Neural cell (in vitro differentiated cells): ENCODE measurements at regions not wholly inside any gene's neighbourhood (a gene's known extent, or its start where the extent isn't known, plus 50 kb on each side); places are given as distances from the start of the nearest gene placed in this dataset.

ENCODE experiments used
- H2AFZ ChIP-seq: fragments of 200-600, 300-800 bp; sonication (generic), shearing (Covaris generic); 2 replicates; pipeline ENCODE4 v1.6.0; 2014; ENCODE audit warnings: low read depth, mild to moderate bottlenecking, antibody characterized with exemption, low read length, moderate library complexity
- H3F3A ChIP-seq: fragments of 200-600 bp; shearing (Covaris generic); 2 replicates; pipeline ENCODE4 v1.6.1; 2016; ENCODE audit warnings: mild to moderate bottlenecking, moderate library complexity, mixed read lengths, antibody characterized with exemption, low read length; ENCODE audit not compliant: insufficient read depth, poor library complexity, severe bottlenecking
- H3K27ac ChIP-seq: fragments of 200-600, 300-800 bp; sonication (generic), shearing (Covaris generic); 2 replicates; pipeline ENCODE4 v1.5.1; 2014; ENCODE audit warnings: mild to moderate bottlenecking, low read length, moderate library complexity
- H3K27me3 ChIP-seq: fragments of 300-800, 200-600 bp; sonication (generic), shearing (Covaris generic); 2 replicates; pipeline ENCODE4 v1.6.0; 2014; ENCODE audit warnings: mild to moderate bottlenecking, low read depth, low read length, moderate library complexity; ENCODE audit not compliant: insufficient read depth
- H3K36me3 ChIP-seq: fragments of 300-800, 200-600 bp; sonication (generic), shearing (Covaris generic); 2 replicates; pipeline ENCODE4 v1.5.1; 2014; ENCODE audit warnings: mild to moderate bottlenecking, antibody characterized with exemption, low read length, moderate library complexity; ENCODE audit not compliant: insufficient read depth
- H3K4me2 ChIP-seq: fragments of 300-800, 200-600 bp; sonication (generic), shearing (Covaris generic); 2 replicates; pipeline ENCODE4 v1.6.0; 2014; ENCODE audit warnings: mild to moderate bottlenecking, low read length
- H3K4me3 ChIP-seq: fragments of 300-800, 200-600 bp; sonication (generic), shearing (Covaris generic); 2 replicates; pipeline ENCODE4 v1.5.1; 2014; ENCODE audit warnings: mild to moderate bottlenecking, low read length, moderate library complexity
- H3K79me2 ChIP-seq: fragments of 200-600 bp; shearing (Covaris generic); replicated peaks from 2 replicates; pipeline ENCODE4 v1.6.0; 2014; ENCODE audit warnings: mild to moderate bottlenecking, low read length, moderate library complexity; ENCODE audit not compliant: insufficient read depth
- H3K9ac ChIP-seq: fragments of 300-800, 200-600 bp; sonication (generic), shearing (Covaris generic); 2 replicates; pipeline ENCODE4 v1.6.1; 2016; ENCODE audit warnings: mild to moderate bottlenecking, low read length, mixed read lengths
- H3K9me2 ChIP-seq: fragments of 200-600 bp; shearing (Covaris generic); 2 replicates; pipeline ENCODE4 v1.6.1; 2016; ENCODE audit warnings: mild to moderate bottlenecking, low read length, mixed read lengths; ENCODE audit not compliant: insufficient read depth
- H3K9me3 ChIP-seq: fragments of 200-600, 300-800 bp; sonication (generic), shearing (Covaris generic); 2 replicates; pipeline ENCODE4 v1.6.1; 2016; ENCODE audit warnings: mild to moderate bottlenecking, mixed run types, low read length, moderate library complexity, mixed read lengths
- H4K20me1 ChIP-seq: fragments of 200-600 bp; shearing (Covaris generic); 2 replicates; pipeline ENCODE4 v1.6.1; 2016; ENCODE audit warnings: mild to moderate bottlenecking, mixed run types; ENCODE audit not compliant: insufficient read depth
- EP300 ChIP-seq: fragments of 450-650 bp; conservative IDR thresholded peaks from 2 replicates; pipeline ENCODE4 v1.6.1; 2014; ENCODE audit warnings: antibody characterized with exemption, mild to moderate bottlenecking, moderate library complexity; ENCODE audit not compliant: poor library complexity, severe bottlenecking
- EZH2 ChIP-seq: fragments of 200-600, 300-800 bp; shearing (Covaris generic), sonication (generic); IDR thresholded peaks from 2 replicates; pipeline ENCODE4 v1.6.1; 2014; ENCODE audit warnings: antibody characterized with exemption, low read length, borderline replicate concordance, mild to moderate bottlenecking; ENCODE audit not compliant: insufficient read depth, poor library complexity, severe bottlenecking
- MXI1 ChIP-seq: fragments of 450-650 bp; conservative IDR thresholded peaks from 2 replicates; pipeline ENCODE4 v1.6.1; 2014; ENCODE audit warnings: antibody characterized with exemption, mild to moderate bottlenecking; ENCODE audit not compliant: poor library complexity, severe bottlenecking
- POLR2AphosphoS5 ChIP-seq: IDR thresholded peaks from 2 replicates; pipeline ENCODE4 v1.6.1; 2012
- RAD21 ChIP-seq: fragments of 450-650 bp; conservative IDR thresholded peaks from 2 replicates; pipeline ENCODE4 v1.6.1; 2014; ENCODE audit warnings: antibody characterized with exemption, mild to moderate bottlenecking, moderate library complexity
- REST ChIP-seq: IDR thresholded peaks from 2 replicates; pipeline ENCODE4 v1.6.1; 2012; ENCODE audit warnings: borderline replicate concordance
- SMC3 ChIP-seq: fragments of 450-650 bp; conservative IDR thresholded peaks from 2 replicates; pipeline ENCODE4 v1.6.1; 2014; ENCODE audit warnings: antibody characterized with exemption, mild to moderate bottlenecking, moderate library complexity; ENCODE audit not compliant: poor library complexity
- TAF1 ChIP-seq: IDR thresholded peaks from 2 replicates; pipeline ENCODE4 v1.6.1; 2012; ENCODE audit warnings: low read depth
- TF ChIP-seq, protein P1 (sequence below): fragments of 450-650 bp; IDR thresholded peaks from 2 replicates; pipeline ENCODE4 v1.5.1; 2014; ENCODE audit warnings: antibody characterized with exemption, mild to moderate bottlenecking, moderate library complexity; ENCODE audit not compliant: poor library complexity, severe bottlenecking

DNA sequence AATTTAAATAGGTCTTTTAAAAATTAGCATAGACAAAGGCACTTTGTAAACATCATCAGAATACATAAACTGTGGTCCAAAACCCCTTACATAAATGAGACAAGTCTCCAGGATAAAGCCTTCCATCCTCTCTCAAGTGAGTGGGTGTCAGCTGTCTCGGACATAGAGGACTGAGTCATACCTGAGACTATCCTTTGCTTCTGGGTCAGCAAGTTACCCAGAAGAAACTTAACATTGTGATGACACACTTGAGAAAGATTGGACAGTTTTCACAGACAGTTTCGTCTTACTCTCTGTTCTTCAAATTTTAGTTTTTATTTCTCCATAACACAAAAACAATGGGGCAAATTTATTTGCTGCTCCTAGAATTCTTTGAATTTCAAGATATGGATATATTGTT, 838.0 kb downstream of the DHX35 start:
- Histone ChIP-seq H3K9me2 (no peaks in the 10 kb centered on the region), H2AFZ (no peak overlapping the region)

DNA sequence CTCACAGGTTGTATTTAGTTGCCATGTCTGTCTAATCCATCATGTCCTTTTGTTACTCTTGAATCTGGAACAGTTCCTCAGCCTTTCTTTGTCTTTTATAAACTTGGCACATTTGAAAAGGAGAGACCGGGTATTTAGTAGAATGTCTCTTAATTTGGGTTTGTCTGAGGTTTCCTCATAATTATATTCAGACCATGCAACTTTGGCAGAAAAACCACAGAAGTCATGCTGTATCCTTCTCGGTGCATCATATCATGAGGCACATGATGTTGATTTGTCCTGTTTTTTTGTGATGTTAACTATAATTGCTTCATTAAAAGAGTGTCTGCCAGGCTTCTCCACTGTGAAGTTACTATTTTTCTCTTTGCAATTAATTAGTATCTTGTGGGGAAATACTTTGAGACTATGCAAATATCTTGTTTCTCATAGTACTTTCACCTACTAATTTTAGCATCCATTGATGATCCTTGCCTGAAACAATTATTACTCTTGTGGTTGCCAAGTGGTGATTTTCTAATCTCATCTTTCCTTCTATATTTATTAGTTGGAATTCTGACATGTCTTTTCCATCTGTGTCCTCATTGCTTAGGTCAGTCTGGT, 837.3 kb downstream of the DHX35 start:
- TF ChIP-seq RAD21 (no peak), SMC3 (no peak)
- H2AFZ ChIP-seq = no peak overlapping the region
- H3K9me3 ChIP-seq = no peaks in the 10 kb centered on the region

More for the DNA sequence above, 838.0 kb downstream of the DHX35 start:
- Histone ChIP-seq H3K79me2 (no peaks in the 10 kb centered on the region), H3K4me3 (no peak overlapping the region), H3K9me3 (no peaks in the 10 kb centered on the region), H3K27ac (no peak overlapping the region), H3K36me3 (no peaks in the 10 kb centered on the region), H3K27me3 (no peaks in the 10 kb centered on the region), H3K9ac (no peak overlapping the region), H3K4me2 (no peak overlapping the region), H4K20me1 (no peaks in the 10 kb centered on the region), H3F3A (no peaks in the 10 kb centered on the region)
- TF ChIP-seq TAF1 = no peak

DNA sequence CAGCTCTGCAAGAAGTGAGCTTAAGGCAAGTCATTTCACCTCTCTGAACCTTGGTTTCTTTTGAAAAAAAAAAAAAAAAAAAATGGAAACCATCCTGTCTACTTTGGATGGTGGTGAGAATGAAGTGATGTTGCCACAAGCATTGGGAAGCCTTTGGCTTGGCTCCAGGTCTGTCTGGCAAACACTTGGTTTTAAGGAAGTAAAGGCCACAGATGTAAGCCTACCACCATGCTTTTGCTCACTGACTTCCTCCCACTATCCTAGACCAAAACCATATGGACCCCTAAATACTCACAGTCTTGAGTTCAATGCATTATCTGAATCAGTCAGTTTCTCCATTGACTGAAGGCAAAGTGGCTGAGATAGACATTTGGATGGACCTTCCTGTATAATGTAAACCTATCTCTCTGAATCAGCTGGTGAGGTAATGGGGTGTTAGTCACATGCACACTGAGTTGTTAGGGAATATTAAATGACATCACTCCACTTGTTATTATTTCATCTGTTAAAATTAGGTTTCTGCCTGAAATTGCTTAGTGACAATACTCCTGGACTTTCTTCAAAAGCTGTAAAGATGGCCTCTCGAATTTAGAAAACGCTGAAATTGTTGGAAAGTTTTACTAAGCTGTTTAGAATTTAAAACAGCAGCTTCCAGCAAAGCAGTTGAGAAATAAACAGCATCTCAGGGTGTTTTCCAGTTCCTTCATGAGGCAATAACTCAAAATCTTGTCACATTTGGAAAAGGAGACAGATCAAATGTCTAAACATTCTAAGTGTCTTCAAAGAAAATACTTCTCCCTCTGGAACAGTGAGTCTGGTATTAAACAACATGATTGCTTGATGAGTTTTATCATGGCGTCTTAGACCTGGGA, 833.5 kb downstream of the DHX35 start:
- Histone ChIP-seq H2AFZ (no peak overlapping the region), H3F3A (no peaks in the 10 kb centered on the region), H3K9me3 (no peaks in the 10 kb centered on the region), H3K27ac (no peak overlapping the region), H3K4me2 (no peak overlapping the region), H3K79me2 (no peaks in the 10 kb centered on the region), H3K36me3 (no peaks in the 10 kb centered on the region), H3K4me3 (no peak overlapping the region), H3K27me3 (no peaks in the 10 kb centered on the region), H3K9me2 (no peaks in the 10 kb centered on the region), H4K20me1 (no peaks in the 10 kb centered on the region), H3K9ac (no peak overlapping the region)
- TF ChIP-seq POLR2AphosphoS5 = peak; percentile 48
- no peak for TF ChIP-seq SMC3

More for the DNA sequence above, 837.3 kb downstream of the DHX35 start:
- H3K79me2 ChIP-seq = no peaks in the 10 kb centered on the region
- H3K4me2 ChIP-seq = no peak overlapping the region
- H3K36me3 ChIP-seq = no peaks in the 10 kb centered on the region
- no peaks in the 10 kb centered on the region for H3K9me2 ChIP-seq
- H3K4me3 ChIP-seq = no peak overlapping the region
- H4K20me1 ChIP-seq = no peaks in the 10 kb centered on the region
- no peak overlapping the region for H3K9ac ChIP-seq
- no peaks in the 10 kb centered on the region for H3K27me3 ChIP-seq
- H3F3A ChIP-seq = no peaks in the 10 kb centered on the region
- H3K27ac ChIP-seq = no peak overlapping the region

- Histone ChIP-seq H3K4me2 (no peak overlapping the region), H3K27me3 (no peaks in the 10 kb centered on the region), H3K79me2 (no peaks in the 10 kb centered on the region), H3K9me2 (no peaks in the 10 kb centered on the region), H2AFZ (no peak overlapping the region), H3K9ac (no peak overlapping the region), H3K9me3 (no peaks in the 10 kb centered on the region), H4K20me1 (no peaks in the 10 kb centered on the region), H3F3A (no peaks in the 10 kb centered on the region), H3K36me3 (no peaks in the 10 kb centered on the region), H3K4me3 (no peak overlapping the region), H3K27ac (no peak overlapping the region)
- no peak for TF ChIP-seq SMC3
- TF ChIP-seq MXI1 = no peak
- TF ChIP-seq, protein P1, sequence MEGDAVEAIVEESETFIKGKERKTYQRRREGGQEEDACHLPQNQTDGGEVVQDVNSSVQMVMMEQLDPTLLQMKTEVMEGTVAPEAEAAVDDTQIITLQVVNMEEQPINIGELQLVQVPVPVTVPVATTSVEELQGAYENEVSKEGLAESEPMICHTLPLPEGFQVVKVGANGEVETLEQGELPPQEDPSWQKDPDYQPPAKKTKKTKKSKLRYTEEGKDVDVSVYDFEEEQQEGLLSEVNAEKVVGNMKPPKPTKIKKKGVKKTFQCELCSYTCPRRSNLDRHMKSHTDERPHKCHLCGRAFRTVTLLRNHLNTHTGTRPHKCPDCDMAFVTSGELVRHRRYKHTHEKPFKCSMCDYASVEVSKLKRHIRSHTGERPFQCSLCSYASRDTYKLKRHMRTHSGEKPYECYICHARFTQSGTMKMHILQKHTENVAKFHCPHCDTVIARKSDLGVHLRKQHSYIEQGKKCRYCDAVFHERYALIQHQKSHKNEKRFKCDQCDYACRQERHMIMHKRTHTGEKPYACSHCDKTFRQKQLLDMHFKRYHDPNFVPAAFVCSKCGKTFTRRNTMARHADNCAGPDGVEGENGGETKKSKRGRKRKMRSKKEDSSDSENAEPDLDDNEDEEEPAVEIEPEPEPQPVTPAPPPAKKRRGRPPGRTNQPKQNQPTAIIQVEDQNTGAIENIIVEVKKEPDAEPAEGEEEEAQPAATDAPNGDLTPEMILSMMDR = no peak
- no peak for TF ChIP-seq REST
- TF ChIP-seq TAF1 = no peak
- no peak for TF ChIP-seq RAD21
- TF ChIP-seq EP300 = no peak
- TF ChIP-seq EZH2 = no peak
- no peak for TF ChIP-seq POLR2AphosphoS5
These were observed 830.2 kb downstream of the DHX35 start for GRCh38 chr20:39792334-39792733.
